Smooth muscle cell (in vitro differentiated cells): ENCODE measurements at regions not wholly inside any gene's neighbourhood (a gene's known extent, or its start where the extent isn't known, plus 50 kb on each side); places are given as distances from the start of the nearest gene placed in this dataset.

Experiments
- DNase-seq: peaks from one replicate; lab custom pipeline; 2025; ENCODE audit not compliant: unreplicated experiment; lab: John Stamatoyannopoulos, UW
- H2AFZ ChIP-seq: fragments of 200-600 bp; sonication (generic); 2 replicates; pipeline ENCODE4 v1.6.0; 2016; ENCODE audit warnings: antibody characterized with exemption, low read depth, mild to moderate bottlenecking
- H3F3A ChIP-seq: fragments of 200-600 bp; sonication (generic); 2 replicates; pipeline ENCODE4 v1.6.0; 2017; ENCODE audit warnings: antibody characterized with exemption, low read depth
- H3K27ac ChIP-seq: fragments of 200-600 bp; sonication (generic); 2 replicates; pipeline ENCODE4 v1.5.1; 2016; ENCODE audit warnings: low read depth, mild to moderate bottlenecking
- H3K27me3 ChIP-seq: fragments of 200-600 bp; sonication (generic); 2 replicates; pipeline ENCODE4 v1.6.1; 2016; ENCODE audit warnings: low read depth, mild to moderate bottlenecking
- H3K36me3 ChIP-seq: fragments of 200-600 bp; sonication (generic); 2 replicates; pipeline ENCODE4 v1.5.1; 2016; ENCODE audit warnings: low read depth
- H3K4me1 ChIP-seq: fragments of 200-600 bp; sonication (generic); 2 replicates; pipeline ENCODE4 v1.5.1; 2016; ENCODE audit warnings: low read depth
- H3K4me2 ChIP-seq: fragments of 200-600 bp; sonication (generic); 2 replicates; pipeline ENCODE4 v1.6.0; 2016; ENCODE audit warnings: mild to moderate bottlenecking
- H3K4me3 ChIP-seq: fragments of 200-600 bp; sonication (generic); 2 replicates; pipeline ENCODE4 v1.5.1; 2016; ENCODE audit warnings: mild to moderate bottlenecking
- H3K79me2 ChIP-seq: fragments of 200-600 bp; sonication (generic); 2 replicates; pipeline ENCODE4 v1.6.0; 2016; ENCODE audit warnings: low read depth, mild to moderate bottlenecking
- H3K9ac ChIP-seq: fragments of 200-600 bp; sonication (generic); 2 replicates; pipeline ENCODE4 v1.6.0; 2016; ENCODE audit warnings: low read depth
- H3K9me3 ChIP-seq: fragments of 200-600 bp; sonication (generic); replicated peaks from 2 replicates; pipeline ENCODE4 v1.5.1; 2016; ENCODE audit warnings: low read depth
- H4K20me1 ChIP-seq: fragments of 200-600 bp; sonication (generic); 2 replicates; pipeline ENCODE4 v1.6.0; 2016; ENCODE audit warnings: low read depth
- WGBS: methylation state at CpG from one replicate; pipeline ENCODE4 v1.1.7; 2016; ENCODE audit warnings: low lambda C conversion rate; 5-methylcytosine and 5-hydroxymethylcytosine counted together
- TF ChIP-seq, protein P1 (sequence below): fragments of 200-600 bp; sonication (generic); IDR thresholded peaks from 2 replicates; pipeline ENCODE4 v1.5.1; 2017; ENCODE audit warnings: borderline replicate concordance, mild to moderate bottlenecking, antibody characterized with exemption; ENCODE audit not compliant: insufficient read depth, poor library complexity, severe bottlenecking

DNA sequence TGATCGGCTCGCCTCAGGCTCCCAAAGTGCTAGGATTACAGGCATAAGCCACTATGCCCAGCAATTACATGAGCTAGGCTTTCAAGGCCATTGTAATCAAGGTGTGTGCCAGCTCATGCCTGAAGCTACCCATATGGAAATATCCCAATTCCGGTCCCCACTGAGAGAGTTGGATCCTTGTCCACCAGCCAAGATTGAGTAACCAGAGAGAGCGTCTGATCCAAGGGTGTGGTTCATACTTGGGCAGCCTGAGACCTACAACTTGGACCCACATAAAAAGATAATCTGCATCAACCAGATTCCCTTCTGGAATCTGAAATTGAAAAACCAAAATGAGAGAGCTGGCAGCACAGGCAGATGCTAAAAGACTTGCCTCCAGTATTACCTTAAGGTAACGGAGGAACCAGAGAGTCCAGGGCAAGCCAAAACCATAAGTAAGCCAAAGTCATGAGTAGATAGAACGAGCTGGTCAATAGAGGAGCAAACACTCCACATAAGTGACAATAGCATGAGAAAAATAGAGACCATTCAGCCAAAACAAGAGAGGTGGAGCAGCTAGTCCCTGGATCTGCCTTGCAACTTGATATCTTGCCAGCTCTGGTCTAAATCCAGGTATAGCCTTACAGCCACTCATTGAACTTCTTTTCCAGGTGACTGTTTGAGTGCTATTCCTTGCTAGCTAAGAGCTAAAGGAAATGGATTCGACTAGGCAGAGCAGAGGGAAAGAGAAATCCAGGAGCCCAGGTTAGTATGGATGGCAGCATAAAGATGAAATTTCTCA, 63.8 kb upstream of the ATP1A1 start:
- TF ChIP-seq, protein P1, sequence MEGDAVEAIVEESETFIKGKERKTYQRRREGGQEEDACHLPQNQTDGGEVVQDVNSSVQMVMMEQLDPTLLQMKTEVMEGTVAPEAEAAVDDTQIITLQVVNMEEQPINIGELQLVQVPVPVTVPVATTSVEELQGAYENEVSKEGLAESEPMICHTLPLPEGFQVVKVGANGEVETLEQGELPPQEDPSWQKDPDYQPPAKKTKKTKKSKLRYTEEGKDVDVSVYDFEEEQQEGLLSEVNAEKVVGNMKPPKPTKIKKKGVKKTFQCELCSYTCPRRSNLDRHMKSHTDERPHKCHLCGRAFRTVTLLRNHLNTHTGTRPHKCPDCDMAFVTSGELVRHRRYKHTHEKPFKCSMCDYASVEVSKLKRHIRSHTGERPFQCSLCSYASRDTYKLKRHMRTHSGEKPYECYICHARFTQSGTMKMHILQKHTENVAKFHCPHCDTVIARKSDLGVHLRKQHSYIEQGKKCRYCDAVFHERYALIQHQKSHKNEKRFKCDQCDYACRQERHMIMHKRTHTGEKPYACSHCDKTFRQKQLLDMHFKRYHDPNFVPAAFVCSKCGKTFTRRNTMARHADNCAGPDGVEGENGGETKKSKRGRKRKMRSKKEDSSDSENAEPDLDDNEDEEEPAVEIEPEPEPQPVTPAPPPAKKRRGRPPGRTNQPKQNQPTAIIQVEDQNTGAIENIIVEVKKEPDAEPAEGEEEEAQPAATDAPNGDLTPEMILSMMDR = no peak
- Histone ChIP-seq H3K27me3 (no peaks in the 10 kb centered on the region), H3K9me3 (no peaks in the 10 kb centered on the region), H3K4me3 (no peak overlapping the region), H3K4me1 (no peaks in the 10 kb centered on the region), H3F3A (no peaks in the 10 kb centered on the region), H3K4me2 (no peak overlapping the region), H3K27ac (no peak overlapping the region), H4K20me1 (no peaks in the 10 kb centered on the region), H3K9ac (no peak overlapping the region), H2AFZ (no peak overlapping the region), H3K36me3 (no peaks in the 10 kb centered on the region), H3K79me2 (no peaks in the 10 kb centered on the region)
- DNase-seq = no peak
- 92% methylated on average over 7 of the region's 7 CpGs for WGBS

DNA sequence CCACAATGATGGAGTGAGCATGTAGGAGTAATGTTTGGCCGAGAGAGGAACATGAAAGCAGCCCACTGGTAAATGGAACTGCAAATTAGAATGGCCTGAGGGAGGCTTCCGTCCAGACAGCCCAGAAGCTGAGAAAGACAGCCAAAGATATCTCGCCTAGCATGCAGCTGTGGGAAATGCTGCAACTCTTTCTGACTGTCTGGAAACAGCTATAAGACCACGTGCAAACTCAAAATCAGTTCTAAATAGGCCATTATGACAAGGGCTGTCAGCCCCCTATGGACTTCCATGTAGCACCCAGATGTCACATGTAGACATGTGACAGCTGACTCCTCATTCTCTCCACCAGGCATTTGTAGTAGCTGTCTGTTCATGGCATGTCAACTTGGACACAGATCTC, 62.9 kb upstream of the ATP1A1 start:
- Histone ChIP-seq H3F3A (no peaks in the 10 kb centered on the region), H3K27ac (no peak overlapping the region), H4K20me1 (no peaks in the 10 kb centered on the region), H3K79me2 (no peaks in the 10 kb centered on the region), H3K9ac (no peak overlapping the region), H2AFZ (no peak overlapping the region), H3K4me3 (no peak overlapping the region), H3K9me3 (no peaks in the 10 kb centered on the region), H3K4me1 (no peaks in the 10 kb centered on the region), H3K36me3 (no peaks in the 10 kb centered on the region), H3K4me2 (no peak overlapping the region), H3K27me3 (no peaks in the 10 kb centered on the region)
- 50% methylated on average over 4 of the region's 4 CpGs for WGBS
- TF ChIP-seq, protein P1 = no peak
- no peak for DNase-seq

DNA sequence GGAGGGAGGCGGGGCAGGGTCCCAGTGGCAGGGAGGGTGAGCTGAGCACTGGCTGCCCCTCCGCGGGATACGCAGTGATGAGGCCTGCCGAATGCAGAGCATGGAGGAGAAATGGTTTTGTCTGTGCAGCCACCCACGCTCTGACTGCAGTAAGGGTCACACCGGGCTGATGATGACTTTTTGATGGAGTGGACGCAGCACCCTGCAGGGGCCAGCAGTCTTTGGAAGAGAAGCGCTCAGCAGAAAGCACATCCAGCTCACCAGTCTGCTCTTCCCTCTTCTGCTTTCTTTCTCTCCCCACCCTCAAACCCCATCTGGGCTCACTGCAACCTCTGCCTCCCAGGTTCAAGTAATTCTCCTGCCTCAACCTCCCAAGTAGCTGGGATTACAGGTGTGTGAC, 61.9 kb upstream of the ATP1A1 start:
- H3K27ac ChIP-seq = no peak overlapping the region
- no peaks in the 10 kb centered on the region for H3K4me1 ChIP-seq
- TF ChIP-seq, protein P1 = no peak
- H3K27me3 ChIP-seq = no peaks in the 10 kb centered on the region
- H4K20me1 ChIP-seq = no peaks in the 10 kb centered on the region
- no peak overlapping the region for H2AFZ ChIP-seq
- 73% methylated on average over 9 of the region's 9 CpGs for WGBS
- H3F3A ChIP-seq = no peaks in the 10 kb centered on the region
- H3K4me3 ChIP-seq = no peak overlapping the region
- H3K9ac ChIP-seq = no peak overlapping the region
- DNase-seq = no peak
- no peaks in the 10 kb centered on the region for H3K36me3 ChIP-seq
- no peak overlapping the region for H3K4me2 ChIP-seq
- no peaks in the 10 kb centered on the region for H3K79me2 ChIP-seq
- no peaks in the 10 kb centered on the region for H3K9me3 ChIP-seq
